ENCODE measurements at regions not wholly inside any gene's neighbourhood (a gene's known extent, or its start where the extent isn't known, plus 50 kb on each side); places are given as distances from the start of the nearest gene placed in this dataset.
A peak's percentile ranks its signal among the peaks of the same experiment; 100 is the strongest.
"Not testable (repeated sequence)": the region's sequence is repeated elsewhere in the genome, so short reads cannot be mapped to it uniquely, and the experiment has no call there.

DNA sequence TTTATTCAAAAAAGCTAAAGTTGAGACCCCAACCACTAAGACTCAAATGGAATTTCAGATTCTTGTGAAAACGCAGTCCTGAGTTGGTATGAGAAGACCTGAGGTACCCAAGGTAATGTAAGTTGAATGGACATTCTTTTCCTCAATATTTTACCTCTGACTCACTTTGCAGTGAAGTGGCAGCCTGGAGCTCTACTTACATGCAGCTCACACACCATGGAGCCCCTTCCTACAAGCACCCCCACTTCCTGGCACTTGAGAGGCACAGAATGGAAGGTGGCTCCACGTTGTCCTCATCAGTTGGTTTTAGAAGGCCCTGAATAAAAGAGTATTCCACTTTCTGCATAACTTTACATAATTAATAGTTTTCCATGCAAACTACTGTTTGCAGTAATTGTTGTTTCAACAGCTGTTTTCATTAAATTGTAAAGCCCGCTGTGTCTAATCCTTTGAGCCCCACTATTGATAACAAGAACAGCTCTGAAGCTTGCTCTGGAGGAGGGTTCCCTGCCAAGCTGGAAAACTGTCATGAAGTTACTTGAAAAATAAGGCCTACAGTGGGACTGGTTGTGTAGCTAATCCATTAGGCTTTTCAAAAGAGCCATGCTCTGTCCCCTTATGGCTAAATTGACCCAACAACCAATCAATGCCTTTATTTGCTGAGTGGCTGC, 102.2 kb upstream of the SPATA31D4 start:
- H3K4me3 ChIP-seq (ENCODE audit: low read depth, low read length): no peak overlapping the region
- peaks cover 37% of the 10 kb centered on the region for H3K4me1 ChIP-seq (ENCODE audit: control insufficient read depth, insufficient read depth, low read length)
- H3K9me3 ChIP-seq (ENCODE audit: control insufficient read depth, insufficient read depth, low read length): no peaks in the 10 kb centered on the region
- peak overlapping the region; percentile 50 for H3K27ac ChIP-seq (ENCODE audit: low read depth, low read length)
- H3K36me3 ChIP-seq (ENCODE audit: control insufficient read depth, insufficient read depth, low read length): no peaks in the 10 kb centered on the region
- no peaks in the 10 kb centered on the region for H3K27me3 ChIP-seq (ENCODE audit: control insufficient read depth, insufficient read depth, low read length)
- H3K9ac ChIP-seq (ENCODE audit: low read depth, low read length): no peak overlapping the region

DNA sequence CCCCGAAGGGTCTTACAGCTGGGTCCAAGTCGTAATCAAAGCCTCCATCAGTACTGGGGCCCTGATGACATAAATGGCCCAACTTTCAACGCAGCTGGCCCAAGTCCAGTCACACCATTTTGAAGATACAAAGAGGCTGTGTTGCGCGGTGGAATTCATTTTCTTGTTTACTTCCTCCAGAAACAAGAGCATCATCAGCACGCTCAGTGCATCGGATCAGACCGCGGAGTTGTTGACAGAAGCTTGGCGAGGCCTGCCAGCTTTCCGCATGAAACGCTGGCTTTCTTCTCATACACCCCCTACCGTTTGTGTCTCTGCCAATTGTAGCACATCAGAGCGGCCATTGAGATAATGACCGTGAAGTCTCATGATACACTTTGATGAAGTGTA, 101.7 kb upstream of the SPATA31D4 start:
- Histone ChIP-seq H3K4me1 (ENCODE audit: control insufficient read depth, insufficient read depth, low read length) (peaks cover 37% of the 10 kb centered on the region), H3K27ac (ENCODE audit: low read depth, low read length) (peak overlapping the region; percentile 50), H3K9ac (ENCODE audit: low read depth, low read length) (no peak overlapping the region), H3K4me3 (ENCODE audit: low read depth, low read length) (no peak overlapping the region), H3K36me3 (ENCODE audit: control insufficient read depth, insufficient read depth, low read length) (no peaks in the 10 kb centered on the region), H3K27me3 (ENCODE audit: control insufficient read depth, insufficient read depth, low read length) (no peaks in the 10 kb centered on the region), H3K9me3 (ENCODE audit: control insufficient read depth, insufficient read depth, low read length) (no peaks in the 10 kb centered on the region)

DNA sequence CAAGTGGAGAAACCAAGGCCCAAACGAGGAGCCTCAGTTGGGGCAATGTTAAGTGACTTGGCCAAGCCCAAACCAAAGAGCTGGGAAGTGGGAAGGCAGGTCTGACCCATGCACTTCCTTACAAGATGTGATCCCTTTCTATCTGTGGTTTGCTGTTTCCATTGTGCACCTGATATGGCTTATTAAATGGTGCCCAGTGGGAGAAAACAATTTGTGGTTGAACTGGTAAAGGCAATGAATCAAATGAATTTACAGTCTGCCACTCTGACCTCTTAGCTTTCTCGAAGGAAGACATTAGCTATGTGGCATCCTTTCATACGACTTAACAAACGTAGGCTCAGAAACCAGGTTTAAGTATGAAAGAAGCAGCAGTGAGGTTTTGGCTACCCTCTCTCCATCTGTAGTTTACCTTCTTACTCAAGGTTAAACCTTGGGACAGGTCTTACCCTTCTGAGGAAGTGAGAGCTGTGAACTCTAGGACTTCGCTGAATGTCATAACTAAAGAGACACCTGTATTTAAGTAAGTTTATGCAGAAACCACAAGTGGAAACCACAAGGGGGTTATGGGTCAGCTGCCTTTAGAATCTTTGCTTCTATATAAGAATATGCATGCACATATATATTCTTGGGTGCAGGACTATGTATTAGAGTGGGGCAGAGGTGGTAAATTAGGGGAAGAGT, 100.5 kb upstream of the SPATA31D4 start:
- H3K9me3 ChIP-seq (ENCODE audit: control insufficient read depth, insufficient read depth, low read length): no peaks in the 10 kb centered on the region
- peaks cover 35% of the 10 kb centered on the region for H3K4me1 ChIP-seq (ENCODE audit: control insufficient read depth, insufficient read depth, low read length)
- H3K27me3 ChIP-seq (ENCODE audit: control insufficient read depth, insufficient read depth, low read length): no peaks in the 10 kb centered on the region
- no peak overlapping the region for H3K9ac ChIP-seq (ENCODE audit: low read depth, low read length)
- no peak overlapping the region for H3K27ac ChIP-seq (ENCODE audit: low read depth, low read length)
- no peaks in the 10 kb centered on the region for H3K36me3 ChIP-seq (ENCODE audit: control insufficient read depth, insufficient read depth, low read length)
- H3K4me3 ChIP-seq (ENCODE audit: low read depth, low read length): no peak overlapping the region

DNA sequence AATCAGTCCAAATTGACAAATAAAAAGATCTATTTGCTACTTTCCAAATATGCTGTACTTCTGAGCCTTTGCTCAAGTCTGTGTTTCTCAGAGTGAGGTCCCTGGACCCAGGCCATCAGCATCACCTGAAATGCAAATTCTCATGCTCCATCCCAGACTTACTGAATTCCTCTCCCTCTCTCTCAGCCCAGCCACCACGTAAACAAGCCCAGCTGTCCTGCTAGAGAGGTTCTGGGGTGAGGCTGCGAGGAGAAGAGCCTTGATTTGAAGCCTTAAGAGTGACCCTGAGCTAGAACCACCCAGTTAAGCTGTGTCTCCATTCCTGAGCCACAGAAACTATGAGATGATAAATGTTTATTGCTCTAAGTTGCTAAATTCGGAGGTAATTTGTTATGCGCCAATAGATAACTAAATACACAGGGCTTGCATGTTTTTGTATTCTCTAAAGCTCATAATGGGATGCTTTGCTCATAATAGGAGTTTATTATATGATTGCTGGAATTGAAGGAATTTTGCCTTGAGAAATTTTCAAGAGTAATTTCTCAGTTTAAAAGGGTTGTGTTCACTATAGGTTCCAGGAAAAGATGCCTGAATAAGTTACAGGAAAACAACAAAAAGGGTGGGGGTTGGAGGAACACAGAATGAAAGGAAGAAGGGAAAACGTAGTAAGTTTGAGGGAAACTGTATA, 98.9 kb upstream of the SPATA31D4 start:
- Histone ChIP-seq H3K9ac (ENCODE audit: low read depth, low read length) (no peak overlapping the region), H3K9me3 (ENCODE audit: control insufficient read depth, insufficient read depth, low read length) (no peaks in the 10 kb centered on the region), H3K27me3 (ENCODE audit: control insufficient read depth, insufficient read depth, low read length) (no peaks in the 10 kb centered on the region), H3K4me1 (ENCODE audit: control insufficient read depth, insufficient read depth, low read length) (peaks cover 32% of the 10 kb centered on the region), H3K4me3 (ENCODE audit: low read depth, low read length) (no peak overlapping the region), H3K36me3 (ENCODE audit: control insufficient read depth, insufficient read depth, low read length) (no peaks in the 10 kb centered on the region), H3K27ac (ENCODE audit: low read depth, low read length) (no peak overlapping the region)

DNA sequence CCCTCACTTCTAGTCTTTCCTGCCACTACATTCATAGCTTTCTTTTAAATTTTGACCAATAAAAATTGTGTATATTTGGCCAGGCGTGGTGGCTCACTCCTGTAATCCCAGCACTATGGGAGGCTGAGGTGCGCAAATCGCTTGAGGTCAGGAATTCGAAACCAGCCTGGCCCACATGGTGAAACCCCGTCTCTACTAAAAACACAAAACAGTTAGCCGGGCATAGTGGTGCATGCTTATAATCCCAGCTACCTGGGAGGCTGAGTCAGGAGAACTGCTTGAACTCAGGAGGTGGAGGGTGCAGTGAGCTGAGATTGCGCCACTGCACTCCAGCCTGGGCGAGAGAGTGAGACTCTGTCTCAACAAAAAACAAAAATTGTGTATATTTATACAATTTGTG, 97.8 kb upstream of the SPATA31D4 start:
- not testable (repeated sequence) for H3K4me3 ChIP-seq (ENCODE audit: low read depth, low read length); H3K9me3 ChIP-seq (ENCODE audit: control insufficient read depth, insufficient read depth, low read length); H3K9ac ChIP-seq (ENCODE audit: low read depth, low read length); H3K36me3 ChIP-seq (ENCODE audit: control insufficient read depth, insufficient read depth, low read length); H3K27me3 ChIP-seq (ENCODE audit: control insufficient read depth, insufficient read depth, low read length); H3K27ac ChIP-seq (ENCODE audit: low read depth, low read length)
- H3K4me1 ChIP-seq (ENCODE audit: control insufficient read depth, insufficient read depth, low read length): peaks cover 31% of the 10 kb centered on the region

DNA sequence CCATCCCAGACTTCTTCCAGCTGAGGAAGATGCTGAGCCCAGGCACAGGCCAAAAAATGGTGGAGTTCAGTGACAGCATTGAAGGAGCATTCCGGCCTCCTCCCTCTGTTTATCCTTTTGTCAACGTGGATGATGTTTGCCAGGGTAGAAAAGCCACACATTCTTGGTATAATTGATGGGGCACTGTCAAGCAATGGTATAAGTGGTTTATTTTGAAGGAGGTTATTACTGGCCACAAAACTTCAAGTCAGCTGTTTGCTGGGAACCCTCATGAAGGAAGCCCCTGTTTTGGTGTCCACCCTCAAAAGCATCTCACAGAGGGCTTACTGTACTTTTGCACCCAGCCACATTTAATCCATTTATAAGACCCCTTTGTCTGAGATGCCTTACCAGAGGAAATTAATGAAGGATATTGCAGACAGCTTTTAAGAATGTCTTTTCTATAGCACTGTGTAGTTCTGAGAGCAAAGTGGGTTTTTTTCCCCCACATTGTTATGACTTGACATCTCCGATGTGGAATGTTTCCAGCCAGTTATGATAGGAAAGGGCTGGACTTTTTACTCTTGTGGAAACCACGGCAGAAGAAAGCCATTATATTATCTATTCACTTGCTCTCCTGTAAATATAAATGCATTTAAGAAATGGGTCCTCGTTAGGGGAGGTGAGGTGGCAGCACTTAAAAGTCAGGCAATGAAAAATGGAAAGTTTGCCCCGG, 95.5 kb upstream of the SPATA31D4 start:
- H3K36me3 ChIP-seq (ENCODE audit: control insufficient read depth, insufficient read depth, low read length): no peaks in the 10 kb centered on the region
- no peaks in the 10 kb centered on the region for H3K9me3 ChIP-seq (ENCODE audit: control insufficient read depth, insufficient read depth, low read length)
- H3K27me3 ChIP-seq (ENCODE audit: control insufficient read depth, insufficient read depth, low read length): no peaks in the 10 kb centered on the region
- H3K9ac ChIP-seq (ENCODE audit: low read depth, low read length): no peak overlapping the region
- peaks cover 20% of the 10 kb centered on the region for H3K4me1 ChIP-seq (ENCODE audit: control insufficient read depth, insufficient read depth, low read length)
- H3K4me3 ChIP-seq (ENCODE audit: low read depth, low read length): no peak overlapping the region
- no peak overlapping the region for H3K27ac ChIP-seq (ENCODE audit: low read depth, low read length)

DNA sequence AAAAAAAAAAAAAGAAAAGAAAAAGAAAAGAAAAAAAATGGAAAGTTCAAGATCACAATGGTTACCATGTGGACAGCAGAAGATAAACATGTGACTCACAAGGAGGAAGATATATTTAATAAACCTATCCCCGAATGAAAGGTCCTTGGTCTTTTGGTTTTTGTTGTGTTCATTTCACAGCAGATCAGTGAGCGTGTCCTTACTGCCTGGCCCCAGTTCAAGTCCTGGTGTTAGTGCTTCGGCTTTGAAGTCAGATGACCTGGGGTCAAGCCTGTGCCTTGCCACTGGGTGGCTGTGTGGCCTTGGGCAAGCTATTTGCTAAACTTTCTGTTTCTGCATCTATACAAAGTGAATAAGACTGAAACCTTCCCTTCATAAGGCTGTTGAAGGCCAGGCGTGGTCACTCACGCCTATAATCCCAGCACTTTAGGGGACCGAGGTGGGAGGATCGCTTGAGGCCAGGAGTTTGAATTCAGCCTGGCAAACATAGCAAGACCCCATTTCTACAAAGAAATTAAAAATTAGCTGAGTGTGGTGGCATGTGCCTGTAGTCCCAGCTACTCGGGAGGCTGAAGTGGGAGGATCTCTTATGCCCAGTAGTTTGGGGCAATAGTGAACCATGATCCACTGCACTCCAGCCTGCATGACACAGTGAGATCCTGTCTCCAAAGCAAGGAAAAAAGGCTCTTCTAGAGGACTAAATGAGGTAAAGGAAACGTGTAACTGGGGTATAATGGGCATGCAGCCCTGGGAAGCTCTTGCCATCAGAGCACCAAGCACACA, 94.5 kb upstream of the SPATA31D4 start:
- Histone ChIP-seq H3K4me3 (ENCODE audit: low read depth, low read length) (no peak overlapping the region), H3K9ac (ENCODE audit: low read depth, low read length) (no peak overlapping the region), H3K36me3 (ENCODE audit: control insufficient read depth, insufficient read depth, low read length) (no peaks in the 10 kb centered on the region), H3K9me3 (ENCODE audit: control insufficient read depth, insufficient read depth, low read length) (no peaks in the 10 kb centered on the region), H3K27ac (ENCODE audit: low read depth, low read length) (no peak overlapping the region), H3K4me1 (ENCODE audit: control insufficient read depth, insufficient read depth, low read length) (peaks cover 10% of the 10 kb centered on the region), H3K27me3 (ENCODE audit: control insufficient read depth, insufficient read depth, low read length) (no peaks in the 10 kb centered on the region)

DNA sequence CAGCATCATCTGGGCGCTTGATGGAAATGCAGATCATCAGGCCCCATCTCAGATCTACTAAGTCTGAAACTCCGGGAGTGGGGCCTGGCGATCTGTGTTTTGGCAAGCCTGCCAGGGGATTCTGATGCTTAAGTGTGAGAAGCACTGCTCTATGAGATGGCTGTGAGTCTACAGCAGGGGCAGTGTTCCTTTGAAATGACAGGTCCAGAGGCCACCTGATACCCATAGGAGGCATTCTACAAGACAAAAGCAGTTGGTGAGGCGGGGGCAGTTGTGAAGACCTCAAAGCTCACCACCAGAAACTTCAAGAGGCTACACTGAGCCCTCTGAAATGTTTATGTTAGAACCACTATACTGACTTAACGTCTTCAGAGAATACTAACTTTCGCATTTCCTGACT, 86.9 kb upstream of the SPATA31D4 start:
- no peaks in the 10 kb centered on the region for H3K27me3 ChIP-seq (ENCODE audit: control insufficient read depth, insufficient read depth, low read length)
- no peak overlapping the region for H3K27ac ChIP-seq (ENCODE audit: low read depth, low read length)
- no peak overlapping the region for H3K9ac ChIP-seq (ENCODE audit: low read depth, low read length)
- H3K4me3 ChIP-seq (ENCODE audit: low read depth, low read length): no peak overlapping the region
- H3K36me3 ChIP-seq (ENCODE audit: control insufficient read depth, insufficient read depth, low read length): no peaks in the 10 kb centered on the region
- H3K4me1 ChIP-seq (ENCODE audit: control insufficient read depth, insufficient read depth, low read length): peaks cover 14% of the 10 kb centered on the region; the same call in 1 of the 2 replicates
- no peaks in the 10 kb centered on the region for H3K9me3 ChIP-seq (ENCODE audit: control insufficient read depth, insufficient read depth, low read length)

DNA sequence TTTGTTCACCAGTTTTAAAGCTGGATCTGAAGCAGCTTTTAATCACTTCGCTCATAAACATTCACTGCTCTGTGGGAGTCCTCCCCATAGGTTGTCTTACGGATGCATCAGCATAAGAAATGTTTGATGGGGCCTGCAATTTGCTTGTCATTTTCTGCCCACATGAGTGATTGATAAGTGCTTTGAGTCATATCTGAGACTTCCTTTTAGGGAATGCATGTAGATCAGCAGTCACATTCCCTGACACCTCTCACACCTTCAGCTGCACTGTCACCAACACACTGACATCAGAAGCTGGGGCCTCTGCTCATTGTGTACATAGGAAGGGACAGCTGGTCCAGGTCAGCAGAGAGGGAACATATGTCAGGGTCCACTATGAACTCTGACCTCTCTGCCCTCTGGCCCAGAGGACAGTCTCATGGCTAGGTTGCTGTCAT, 84.1 kb upstream of the SPATA31D4 start:
- Histone ChIP-seq H3K4me3 (ENCODE audit: low read depth, low read length) (no peak overlapping the region), H3K27me3 (ENCODE audit: control insufficient read depth, insufficient read depth, low read length) (no peaks in the 10 kb centered on the region), H3K9ac (ENCODE audit: low read depth, low read length) (no peak overlapping the region), H3K9me3 (ENCODE audit: control insufficient read depth, insufficient read depth, low read length) (no peaks in the 10 kb centered on the region), H3K4me1 (ENCODE audit: control insufficient read depth, insufficient read depth, low read length) (peaks cover 14% of the 10 kb centered on the region; the same call in 1 of the 2 replicates), H3K27ac (ENCODE audit: low read depth, low read length) (no peak overlapping the region), H3K36me3 (ENCODE audit: control insufficient read depth, insufficient read depth, low read length) (no peaks in the 10 kb centered on the region)

DNA sequence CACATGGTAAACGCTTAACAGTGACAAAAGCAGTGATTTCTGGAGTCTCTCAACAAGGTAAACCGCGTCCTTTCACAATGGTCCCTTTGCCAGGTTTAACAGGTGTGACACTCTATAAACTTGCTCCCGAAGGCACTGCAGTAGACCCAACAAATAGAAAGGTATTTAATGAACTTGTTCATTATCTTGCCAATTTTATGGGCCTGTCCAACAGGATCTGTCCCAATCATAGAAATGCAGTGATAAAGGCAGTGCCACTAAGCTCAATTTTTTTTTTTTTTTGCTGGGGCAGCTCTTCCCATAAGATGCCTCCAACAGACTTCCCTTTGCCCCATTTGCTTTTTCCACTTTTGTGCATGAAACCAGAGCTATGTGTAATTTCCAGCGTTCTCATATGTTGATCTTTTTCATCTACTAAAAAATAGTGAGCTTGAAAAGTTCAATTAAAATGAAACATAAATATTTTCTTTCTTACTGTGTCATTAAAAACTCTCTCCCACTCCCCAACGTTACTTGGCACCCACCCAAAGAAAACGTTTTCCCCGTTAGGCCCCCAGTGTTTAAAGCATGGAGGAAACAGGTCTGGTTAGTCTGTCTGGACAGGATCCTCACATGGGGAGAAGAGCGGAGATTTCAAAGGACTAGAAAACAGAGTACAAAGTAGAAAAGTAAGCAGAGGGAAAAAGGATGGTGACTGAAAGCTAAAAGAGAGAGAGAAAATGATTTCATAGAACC, 80.9 kb upstream of the SPATA31D4 start:
- Histone ChIP-seq H3K4me3 (ENCODE audit: low read depth, low read length) (no peak overlapping the region), H3K9ac (ENCODE audit: low read depth, low read length) (no peak overlapping the region), H3K4me1 (ENCODE audit: control insufficient read depth, insufficient read depth, low read length) (peaks cover 10% of the 10 kb centered on the region; the same call in 1 of the 2 replicates), H3K27ac (ENCODE audit: low read depth, low read length) (no peak overlapping the region), H3K36me3 (ENCODE audit: control insufficient read depth, insufficient read depth, low read length) (no peaks in the 10 kb centered on the region), H3K27me3 (ENCODE audit: control insufficient read depth, insufficient read depth, low read length) (no peaks in the 10 kb centered on the region), H3K9me3 (ENCODE audit: control insufficient read depth, insufficient read depth, low read length) (no peaks in the 10 kb centered on the region)
